ENCODE measurements at regions not wholly inside any gene's neighbourhood (a gene's known extent, or its start where the extent isn't known, plus 50 kb on each side); places are given as distances from the start of the nearest gene placed in this dataset.
A peak's percentile ranks its signal among the peaks of the same experiment; 100 is the strongest.

GRCh38 chr6:41423002-41423401 lies 87.6 kb downstream of the NCR2 start:
- Mint-ChIP-seq H3K36me3 (ENCODE audit: insufficient read depth) (no peaks in the 10 kb centered on the region), H3K4me1 (ENCODE audit: low read depth in 2 of 2) (peaks cover 0 to 4% of the 10 kb centered on the region in 2 donors), H3K9me3 (no peaks in the 10 kb centered on the region), H3K27ac (no peak overlapping the region), H3K27me3 (peaks cover 30 to 46% of the 10 kb centered on the region in 2 donors), H3K4me3 (no peak overlapping the region)
- DNase-seq (no peak), ATAC-seq (replicated peaks) (no peak)

GRCh38 chr6:41424370-41425058 lies 89.1 kb downstream of the NCR2 start:
- no peaks in the 10 kb centered on the region for H3K9me3 Mint-ChIP-seq
- H3K27me3 Mint-ChIP-seq: peaks cover 24 to 42% of the 10 kb centered on the region in 2 donors
- no peaks in the 10 kb centered on the region for H3K36me3 Mint-ChIP-seq (ENCODE audit: insufficient read depth)
- peak; percentile 52 for ATAC-seq (replicated peaks)
- H3K4me1 Mint-ChIP-seq (ENCODE audit: low read depth in 2 of 2): peaks cover 6 to 10% of the 10 kb centered on the region in 2 donors
- no peak overlapping the region for H3K27ac Mint-ChIP-seq
- no peak overlapping the region for H3K4me3 Mint-ChIP-seq
- DNase-seq: peak; percentile 78 to 84 (median 79)

GRCh38 chr6:41425511-41425910 lies 90.1 kb downstream of the NCR2 start:
- Mint-ChIP-seq H3K27ac (no peak overlapping the region), H3K36me3 (ENCODE audit: insufficient read depth) (no peaks in the 10 kb centered on the region)
- no peak for DNase-seq

GRCh38 chr6:41426438-41426851 lies 91.0 kb downstream of the NCR2 start:
- H3K36me3 Mint-ChIP-seq (ENCODE audit: insufficient read depth): peaks cover 3% of the 10 kb centered on the region
- H3K4me1 Mint-ChIP-seq (ENCODE audit: low read depth in 2 of 2): peaks cover 6 to 10% of the 10 kb centered on the region in 2 donors
- H3K27me3 Mint-ChIP-seq: peaks cover 31 to 43% of the 10 kb centered on the region in 2 donors
- H3K27ac Mint-ChIP-seq: no peak overlapping the region
- H3K9me3 Mint-ChIP-seq: no peaks in the 10 kb centered on the region
- H3K4me3 Mint-ChIP-seq: no peak overlapping the region
- no peak for DNase-seq
- ATAC-seq (replicated peaks): peak; percentile 39

More at GRCh38 chr6:41425511-41425910, 90.1 kb downstream of the NCR2 start:
- no peaks in the 10 kb centered on the region for H3K9me3 Mint-ChIP-seq
- H3K4me3 Mint-ChIP-seq: no peak overlapping the region
- H3K27me3 Mint-ChIP-seq: peaks cover 25 to 42% of the 10 kb centered on the region in 2 donors
- peaks cover 6 to 10% of the 10 kb centered on the region in 2 donors for H3K4me1 Mint-ChIP-seq (ENCODE audit: low read depth in 2 of 2)
- no peak for ATAC-seq (replicated peaks)

- DNase-seq: no peak
- Mint-ChIP-seq H3K9me3 (no peaks in the 10 kb centered on the region), H3K4me3 (peak overlapping the region in 1 of 2 donors; percentile 29), H3K27me3 (peaks cover 25 to 42% of the 10 kb centered on the region in 2 donors), H3K27ac (no peak overlapping the region), H3K36me3 (ENCODE audit: insufficient read depth) (peaks cover 3% of the 10 kb centered on the region), H3K4me1 (ENCODE audit: low read depth in 2 of 2) (peaks cover 6 to 10% of the 10 kb centered on the region in 2 donors)
- ATAC-seq (replicated peaks): no peak
Observed at GRCh38 chr6:41426888-41427641, 91.7 kb downstream of the NCR2 start.

GRCh38 chr6:41427642-41428335 lies 92.4 kb downstream of the NCR2 start:
- Mint-ChIP-seq H3K36me3 (ENCODE audit: insufficient read depth) (peaks cover 3% of the 10 kb centered on the region), H3K4me3 (peak overlapping the region in 1 of 2 donors; percentile 29), H3K27ac (no peak overlapping the region), H3K27me3 (peaks cover 25 to 42% of the 10 kb centered on the region in 2 donors), H3K9me3 (no peaks in the 10 kb centered on the region), H3K4me1 (ENCODE audit: low read depth in 2 of 2) (peaks cover 6 to 13% of the 10 kb centered on the region in 2 donors)
- ATAC-seq (replicated peaks) (peak; percentile 61), DNase-seq (peak in 1 of 3 experiments; percentile 30)

GRCh38 chr6:41428336-41428995 lies 93.1 kb downstream of the NCR2 start:
- peak overlapping the region; percentile 54 to 69 for H3K4me3 Mint-ChIP-seq
- peaks cover 25 to 40% of the 10 kb centered on the region in 2 donors for H3K27me3 Mint-ChIP-seq
- peaks cover 3% of the 10 kb centered on the region for H3K36me3 Mint-ChIP-seq (ENCODE audit: insufficient read depth)
- no peak for DNase-seq
- H3K9me3 Mint-ChIP-seq: no peaks in the 10 kb centered on the region
- H3K27ac Mint-ChIP-seq: no peak overlapping the region
- ATAC-seq (replicated peaks): no peak
- peaks cover 6 to 13% of the 10 kb centered on the region in 2 donors for H3K4me1 Mint-ChIP-seq (ENCODE audit: low read depth in 2 of 2)

- Mint-ChIP-seq H3K36me3 (ENCODE audit: insufficient read depth) (peaks cover 3% of the 10 kb centered on the region), H3K27ac (no peak overlapping the region), H3K4me1 (ENCODE audit: low read depth in 2 of 2) (peaks cover 6 to 13% of the 10 kb centered on the region in 2 donors), H3K27me3 (peaks cover 25 to 40% of the 10 kb centered on the region in 2 donors), H3K4me3 (peak overlapping the region; percentile 54 to 69), H3K9me3 (no peaks in the 10 kb centered on the region)
- no peak for DNase-seq
- ATAC-seq (replicated peaks): no peak
Observed at GRCh38 chr6:41428996-41429421, 93.6 kb downstream of the NCR2 start.

- H3K4me3 Mint-ChIP-seq: peak overlapping the region in 1 of 2 donors; percentile 11
- H3K27me3 Mint-ChIP-seq: peaks cover 25 to 40% of the 10 kb centered on the region in 2 donors
- no peaks in the 10 kb centered on the region for H3K9me3 Mint-ChIP-seq
Observed at GRCh38 chr6:41429506-41430504, 94.4 kb downstream of the NCR2 start.

GRCh38 chr6:41430875-41431274 lies 95.5 kb downstream of the NCR2 start:
- DNase-seq (no peak), ATAC-seq (replicated peaks) (no peak)
- H3K27ac Mint-ChIP-seq: no peak overlapping the region

More at GRCh38 chr6:41429506-41430504, 94.4 kb downstream of the NCR2 start:
- DNase-seq (no peak), ATAC-seq (replicated peaks) (no peak)
- H3K4me1 Mint-ChIP-seq (ENCODE audit: low read depth in 2 of 2): peaks cover 6 to 13% of the 10 kb centered on the region in 2 donors
- H3K27ac Mint-ChIP-seq: no peak overlapping the region
- peaks cover 3% of the 10 kb centered on the region for H3K36me3 Mint-ChIP-seq (ENCODE audit: insufficient read depth)

GRCh38 chr6:41432280-41432679 lies 96.9 kb downstream of the NCR2 start:
- no peaks in the 10 kb centered on the region for H3K9me3 Mint-ChIP-seq
- no peak for DNase-seq
- H3K36me3 Mint-ChIP-seq (ENCODE audit: insufficient read depth): peaks cover 6% of the 10 kb centered on the region
- H3K4me3 Mint-ChIP-seq: no peak overlapping the region
- ATAC-seq (replicated peaks): no peak
- peaks cover 6 to 10% of the 10 kb centered on the region in 2 donors for H3K4me1 Mint-ChIP-seq (ENCODE audit: low read depth in 2 of 2)
- H3K27me3 Mint-ChIP-seq: peaks cover 25 to 40% of the 10 kb centered on the region in 2 donors
- peak overlapping the region in 1 of 2 donors; percentile 73 for H3K27ac Mint-ChIP-seq

More at GRCh38 chr6:41430875-41431274, 95.5 kb downstream of the NCR2 start:
- H3K27me3 Mint-ChIP-seq: peaks cover 25 to 40% of the 10 kb centered on the region in 2 donors
- peaks cover 3% of the 10 kb centered on the region for H3K36me3 Mint-ChIP-seq (ENCODE audit: insufficient read depth)
- no peaks in the 10 kb centered on the region for H3K9me3 Mint-ChIP-seq
- peaks cover 6 to 13% of the 10 kb centered on the region in 2 donors for H3K4me1 Mint-ChIP-seq (ENCODE audit: low read depth in 2 of 2)
- no peak overlapping the region for H3K4me3 Mint-ChIP-seq
